HEK293T (cell line): ENCODE measurements at regions not wholly inside any gene's neighbourhood (a gene's known extent, or its start where the extent isn't known, plus 50 kb on each side); places are given as distances from the start of the nearest gene placed in this dataset.

ENCODE experiments used
- ARNT ChIP-seq: fragments of 450-650 bp; IDR thresholded peaks from 2 replicates; pipeline ENCODE4 v1.6.1; 2017; ENCODE audit warnings: mild to moderate bottlenecking
- BHLHE40 ChIP-seq: fragments of 450-650 bp; IDR thresholded peaks from 2 replicates; pipeline ENCODE4 v1.6.1; 2016; ENCODE audit warnings: mild to moderate bottlenecking, moderate library complexity, borderline replicate concordance
- ELF4 ChIP-seq: fragments of 450-650 bp; IDR thresholded peaks from 2 replicates; pipeline ENCODE4 v1.6.1; 2017; ENCODE audit warnings: antibody characterized with exemption
- FOXA1 ChIP-seq: fragments of 450-650 bp; IDR thresholded peaks from 2 replicates; pipeline ENCODE4 v1.6.1; 2016; ENCODE audit warnings: mild to moderate bottlenecking
- FOXK2 ChIP-seq: fragments of 450-650 bp; IDR thresholded peaks from 2 replicates; pipeline ENCODE4 v1.6.1; 2016; ENCODE audit warnings: mild to moderate bottlenecking
- FOXM1 ChIP-seq: fragments of 450-650 bp; IDR thresholded peaks from 2 replicates; pipeline ENCODE4 v1.6.1; 2017; ENCODE audit warnings: mild to moderate bottlenecking, borderline replicate concordance
- HDGF ChIP-seq: fragments of 450-650 bp; IDR thresholded peaks from 2 replicates; pipeline ENCODE4 v1.6.1; 2017; ENCODE audit warnings: antibody characterized with exemption, borderline replicate concordance
- PKNOX1 ChIP-seq: fragments of 450-650 bp; IDR thresholded peaks from 2 replicates; pipeline ENCODE4 v1.6.1; 2016
- SP1 ChIP-seq: fragments of 450-650 bp; IDR thresholded peaks from 2 replicates; pipeline ENCODE4 v1.6.1; 2017
- SUZ12 ChIP-seq: fragments of 450-650 bp; IDR thresholded peaks from 2 replicates; pipeline ENCODE4 v1.6.1; 2016; ENCODE audit warnings: mild to moderate bottlenecking
- TARDBP ChIP-seq: fragments of 450-650 bp; IDR thresholded peaks from 2 replicates; pipeline ENCODE4 v1.6.1; 2016
- ZNF384 ChIP-seq: fragments of 450-650 bp; IDR thresholded peaks from 2 replicates; pipeline ENCODE4 v1.6.1; 2016

GRCh38 chr2:171214093-171214492 is 53.4 kb upstream of the TLK1 start:
- no peak for TF ChIP-seq ELF4
- TF ChIP-seq TARDBP = no peak
- TF ChIP-seq FOXK2 = no peak
- TF ChIP-seq SP1 = no peak
- TF ChIP-seq HDGF = no peak
- TF ChIP-seq SUZ12 = no peak
- TF ChIP-seq BHLHE40 = no peak
- TF ChIP-seq ZNF384 = no peak
- TF ChIP-seq FOXA1 = no peak
- TF ChIP-seq FOXM1 = no peak
- no peak for TF ChIP-seq ARNT
- TF ChIP-seq PKNOX1 = no peak
